Superior temporal gyrus (tissue), 1 donor: ENCODE measurements at regions not wholly inside any gene's neighbourhood (a gene's known extent, or its start where the extent isn't known, plus 50 kb on each side); places are given as distances from the start of the nearest gene placed in this dataset.
"Not testable (repeated sequence)": the region's sequence is repeated elsewhere in the genome, so short reads cannot be mapped to it uniquely, and the experiment has no call there.

Experiments used
- DNase-seq: peaks from one replicate; pipeline ENCODE4 v3.0.0-alpha.2; 2016; ENCODE audit errors: extremely low spot score

DNA sequence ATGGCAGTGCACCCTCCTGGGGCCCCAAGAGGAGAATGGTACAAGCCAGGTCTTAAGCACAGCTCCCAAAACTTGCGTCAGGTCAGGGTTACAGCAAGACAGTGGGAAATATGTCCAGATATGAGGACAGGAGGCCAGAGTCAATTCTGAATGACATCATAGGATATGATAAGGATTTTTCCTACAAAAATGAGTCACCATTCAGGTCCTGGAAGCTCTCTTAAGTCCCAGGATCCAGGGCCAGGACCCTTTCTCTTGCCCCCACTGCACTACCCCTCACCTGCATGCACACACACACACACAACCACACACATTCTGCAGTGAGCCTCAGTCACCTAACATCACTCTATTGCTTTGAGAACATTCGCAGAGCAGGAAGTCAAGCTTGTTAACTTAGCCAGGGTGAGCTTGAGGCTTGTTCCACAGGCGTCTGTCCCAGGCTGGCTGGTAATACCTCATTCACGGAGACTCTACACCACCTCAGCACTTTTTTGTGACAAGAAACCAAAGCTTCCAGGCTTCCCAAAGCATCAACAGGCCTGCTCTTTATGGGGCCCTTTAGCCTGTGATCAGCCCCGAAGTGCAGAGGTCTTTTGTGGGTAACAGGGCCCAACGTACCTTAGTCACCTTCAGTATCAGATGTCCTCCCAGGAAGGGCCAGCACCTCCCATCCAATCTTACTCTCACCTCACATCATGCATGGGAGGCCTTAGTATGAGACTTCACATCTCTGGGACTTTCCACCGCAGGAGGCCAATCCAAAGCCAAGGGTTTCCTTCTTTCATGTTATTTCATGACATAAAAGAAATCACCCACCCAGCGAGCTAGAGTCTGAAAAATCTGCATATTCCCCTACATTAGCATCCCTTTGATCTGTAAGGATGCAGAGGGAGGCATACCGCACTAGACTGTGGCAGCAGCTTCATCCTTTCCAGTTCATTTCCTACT, 74.0 kb upstream of the LIPC start:
- no peak for DNase-seq

DNA sequence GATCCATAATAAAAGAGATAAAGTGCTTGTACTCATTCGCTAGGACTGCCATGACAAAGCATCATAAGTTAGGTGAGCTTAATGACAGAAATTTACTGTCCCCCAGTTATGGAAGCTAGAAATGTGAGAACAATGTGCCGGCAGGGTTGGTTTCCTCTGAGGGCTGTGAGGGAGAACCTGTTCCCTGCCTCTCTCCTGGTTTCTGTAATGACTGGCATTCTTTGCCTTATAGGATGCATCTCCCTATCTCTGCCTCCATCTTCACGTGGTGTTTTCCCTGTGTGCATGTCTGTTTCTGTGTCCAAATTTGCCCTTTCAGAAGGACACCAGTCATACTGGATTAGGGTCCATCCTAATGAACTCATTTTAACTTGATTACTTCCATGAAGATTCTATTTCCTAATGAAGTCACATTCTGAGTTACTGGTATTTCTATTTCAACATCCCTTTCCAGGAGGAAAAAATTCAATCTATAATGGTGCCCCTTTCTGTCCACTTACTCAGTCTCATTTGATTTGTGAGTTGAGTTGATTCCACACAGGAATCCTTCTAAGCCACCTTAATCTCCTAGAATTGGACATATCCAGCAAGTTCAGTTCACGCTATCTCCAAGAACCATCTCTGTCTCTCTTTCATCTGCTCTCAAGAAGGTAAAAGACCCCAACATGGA, 71.2 kb upstream of the LIPC start:
- no peak for DNase-seq

DNA sequence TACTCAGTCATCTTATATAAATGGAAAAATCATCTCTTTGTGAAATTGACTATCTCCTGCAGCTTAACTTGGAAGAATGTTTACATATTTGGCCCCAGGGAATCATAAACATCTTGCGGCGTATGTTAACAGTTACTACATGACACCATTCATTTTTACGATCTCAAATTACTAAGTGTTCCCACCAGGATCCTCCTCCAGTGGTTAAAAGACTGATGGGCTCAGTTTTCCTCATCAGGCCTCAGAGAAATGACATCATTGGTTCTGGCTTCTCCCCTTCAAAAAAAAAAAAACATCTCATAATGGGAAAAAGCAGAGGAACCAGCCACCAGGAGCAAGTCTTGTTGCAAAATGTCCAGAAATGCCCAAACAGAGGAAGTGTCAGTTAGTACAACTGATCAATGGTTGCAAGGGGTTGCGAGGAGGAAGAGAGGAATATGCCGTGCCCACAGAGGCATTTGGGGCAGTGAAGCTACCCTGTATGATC, 70.5 kb upstream of the LIPC start:
- no peak for DNase-seq

DNA sequence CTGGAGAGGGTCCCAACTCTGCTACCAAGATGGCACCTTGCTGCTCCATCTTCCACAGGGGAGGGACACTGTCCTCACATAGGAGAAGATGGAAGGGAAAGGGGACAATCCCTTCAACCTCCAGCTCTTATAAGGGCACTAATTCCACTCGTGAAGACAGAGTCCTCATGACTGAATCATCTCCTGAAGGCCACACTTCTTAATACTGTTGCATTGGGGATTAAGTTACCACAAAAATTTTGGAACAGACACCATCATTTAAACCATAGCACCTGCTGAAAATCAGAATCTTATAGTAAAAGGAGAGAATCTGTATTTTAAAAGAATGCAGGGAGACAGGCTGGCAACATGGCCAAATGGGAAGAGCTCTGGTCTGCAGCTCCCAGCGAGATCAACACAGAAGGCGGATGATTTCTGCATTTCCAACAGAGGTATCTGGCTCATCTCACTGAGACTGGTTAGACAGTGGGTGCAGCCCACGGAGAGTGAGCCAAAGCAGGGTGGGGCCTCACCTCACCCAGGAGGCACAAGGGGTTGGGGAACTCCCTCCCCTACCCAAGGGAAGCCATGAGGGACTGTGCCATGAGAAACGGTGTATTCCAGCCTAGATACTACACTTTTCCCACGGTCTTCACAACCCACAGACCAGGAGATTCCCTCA, 69.4 kb upstream of the LIPC start:
- no peak for DNase-seq

DNA sequence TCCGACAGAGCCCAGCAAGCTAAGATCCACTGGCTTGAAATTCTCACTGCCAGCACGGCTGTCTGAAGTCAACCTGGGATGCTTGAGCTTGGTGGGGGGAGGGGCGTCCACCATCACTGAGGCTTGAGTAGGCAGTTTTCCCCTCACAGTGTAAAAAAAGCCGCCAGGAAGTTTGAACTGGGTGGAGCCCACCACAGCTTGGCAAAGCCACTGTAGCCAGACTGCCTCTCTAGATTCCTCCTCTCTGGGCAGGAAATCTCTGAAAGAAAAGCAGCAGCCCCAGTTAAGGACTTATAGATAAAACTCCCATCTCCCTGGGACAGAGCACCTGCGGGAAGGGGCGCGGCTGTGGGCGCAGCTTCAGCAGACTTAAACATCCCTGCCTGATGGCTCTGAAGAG, 68.7 kb upstream of the LIPC start:
- not testable (repeated sequence) for DNase-seq

DNA sequence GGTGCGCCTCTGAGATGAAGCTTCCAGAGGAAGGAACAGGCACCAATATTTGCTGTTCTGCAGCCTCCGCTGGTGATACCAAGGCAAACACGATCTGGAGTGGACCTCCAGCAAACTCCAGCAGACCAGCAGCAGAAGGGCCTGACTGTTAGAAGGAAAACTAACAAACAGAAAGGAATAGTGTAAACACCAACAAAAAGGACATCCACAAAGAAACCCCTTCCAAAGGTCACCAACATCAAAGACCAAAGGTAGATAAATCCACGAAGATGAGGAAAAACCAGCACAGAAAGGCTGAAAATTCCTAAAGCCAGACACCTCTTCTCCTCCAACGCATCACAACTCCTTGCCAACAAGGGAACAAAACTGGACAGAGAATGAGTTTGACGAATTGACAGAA, 68.1 kb upstream of the LIPC start:
- not testable (repeated sequence) for DNase-seq

DNA sequence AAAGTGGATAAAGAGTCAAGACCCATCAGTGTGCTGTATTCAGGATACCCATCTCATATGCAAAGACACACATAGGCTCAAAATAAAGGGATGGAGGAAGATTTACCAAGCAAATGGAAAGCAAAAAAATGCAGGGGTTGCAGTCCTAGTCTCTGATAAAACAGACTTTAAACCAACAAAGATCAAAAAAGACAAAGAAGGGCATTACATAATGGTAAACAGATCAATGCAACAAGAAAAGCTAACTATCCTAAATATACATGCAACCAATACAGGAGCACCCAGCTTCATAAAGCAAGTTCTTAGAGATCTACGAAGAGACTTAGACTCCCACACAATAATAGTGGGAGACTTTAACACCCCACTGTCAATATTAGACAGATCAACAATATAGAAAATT, 66.7 kb upstream of the LIPC start:
- DNase-seq: not testable (repeated sequence)

DNA sequence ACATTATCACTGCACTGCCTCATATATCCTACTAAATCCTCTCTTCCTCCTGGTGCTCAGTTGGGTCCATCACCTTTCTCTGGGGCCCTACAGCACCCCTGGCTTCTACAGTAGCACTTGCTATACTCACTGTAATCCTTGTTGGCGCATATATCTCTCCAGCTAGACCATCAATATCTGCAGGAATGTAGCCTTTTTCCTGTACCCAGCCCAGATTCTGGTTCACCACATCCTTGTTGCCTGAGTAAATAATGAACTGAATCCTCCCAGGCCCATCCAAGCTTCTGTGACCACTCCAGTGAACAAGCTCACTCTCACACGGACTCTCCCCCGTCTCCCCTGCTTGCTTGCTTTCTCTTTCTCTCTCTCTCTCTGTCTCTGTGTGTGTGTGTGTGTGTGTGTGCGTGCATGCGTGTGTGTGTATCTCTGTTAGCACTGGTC, 62.5 kb upstream of the LIPC start:
- no peak for DNase-seq

DNA sequence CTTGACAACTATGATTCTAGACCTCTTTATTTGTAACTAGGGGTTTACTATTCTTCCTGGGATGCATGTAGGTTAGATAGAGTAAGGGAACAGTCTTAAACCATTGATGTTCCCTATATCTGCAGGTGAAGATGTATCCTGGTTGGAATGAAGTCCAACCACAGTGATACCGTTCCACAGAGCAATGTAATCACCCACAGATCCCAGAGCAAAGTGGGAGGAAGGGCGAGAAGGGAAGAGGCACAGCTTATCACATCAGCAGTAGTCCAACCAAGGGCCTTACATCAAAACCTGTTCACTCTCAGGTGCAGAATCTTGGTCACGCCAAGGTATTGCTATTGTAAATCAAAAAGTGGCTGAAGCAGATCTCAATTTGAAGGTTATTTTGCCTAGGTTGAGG, 61.8 kb upstream of the LIPC start:
- DNase-seq: no peak

DNA sequence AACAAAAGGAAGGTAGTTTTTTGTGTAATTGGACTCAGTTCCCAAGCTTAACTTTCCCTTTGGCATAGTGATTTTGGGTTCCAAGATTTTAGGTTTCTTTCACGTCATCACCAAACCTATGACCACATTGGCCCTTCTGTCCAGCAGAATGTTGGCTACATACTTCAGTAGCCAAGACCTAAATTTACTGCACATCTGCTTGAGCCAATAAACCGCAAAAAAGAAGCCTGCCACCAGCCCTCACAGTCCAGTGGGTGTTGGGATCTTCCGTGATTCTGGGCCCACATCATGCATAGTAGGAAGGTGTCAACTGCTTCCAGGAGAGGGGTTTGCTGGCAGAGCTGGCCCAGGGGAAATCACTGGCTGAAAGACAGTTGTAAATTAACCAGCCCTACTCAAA, 57.6 kb upstream of the LIPC start:
- no peak for DNase-seq

DNA sequence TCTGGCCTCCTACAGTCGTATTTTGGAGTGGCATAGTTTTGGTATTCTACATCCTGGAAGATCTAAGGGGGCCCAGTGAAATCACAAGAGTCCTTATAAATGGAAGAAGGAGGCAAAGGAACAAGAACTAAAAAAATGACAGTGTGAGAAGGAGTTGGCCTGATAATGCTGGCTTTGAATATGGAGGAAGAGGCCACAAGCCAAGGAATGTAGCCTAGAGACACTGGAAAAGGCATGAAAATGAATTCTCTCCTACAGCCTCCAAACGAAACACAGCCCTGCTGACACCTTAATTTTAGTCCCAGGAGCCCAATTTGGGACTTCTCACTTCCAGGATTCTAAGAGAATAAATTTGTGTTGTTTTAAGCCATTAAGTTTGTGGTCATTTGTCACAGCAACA, 54.6 kb upstream of the LIPC start:
- no peak for DNase-seq

DNA sequence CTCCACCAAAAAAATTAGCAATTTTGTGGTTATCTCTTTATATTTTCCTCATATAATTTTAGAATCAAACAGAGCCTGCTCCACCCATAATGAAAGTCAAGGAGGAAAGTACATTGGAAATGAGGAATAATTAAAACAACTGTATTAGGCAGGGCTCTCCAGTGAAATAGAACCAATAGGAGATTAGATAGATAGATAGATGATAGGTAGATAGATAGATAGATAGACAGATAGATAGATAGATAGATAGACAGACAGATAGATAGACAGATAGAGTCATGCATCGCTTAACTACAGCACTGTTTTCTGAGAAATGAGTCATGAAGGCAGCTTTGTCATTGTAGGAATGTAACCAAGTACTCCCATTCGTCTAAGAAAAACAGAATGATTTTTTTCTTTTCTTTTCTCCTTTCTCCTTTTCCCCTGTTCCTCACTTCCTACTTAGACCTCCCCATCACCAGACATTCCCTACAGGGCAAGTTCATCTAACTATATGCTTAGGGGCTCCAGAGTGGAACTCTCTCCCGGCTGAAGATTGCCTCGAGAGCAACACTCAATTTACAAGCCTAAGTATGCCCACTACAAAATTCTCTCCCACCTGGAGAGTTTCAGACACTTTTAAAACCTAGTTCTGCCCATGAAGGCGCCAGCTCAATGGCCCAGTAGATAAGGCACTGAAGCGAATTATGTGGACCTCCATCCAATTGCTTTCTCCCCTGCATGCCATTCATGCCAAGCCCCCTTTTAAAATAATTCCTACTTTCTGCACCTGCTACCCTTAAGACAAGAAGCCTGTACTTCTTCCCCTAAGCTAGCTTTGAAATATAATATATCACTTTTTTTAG, 53.3 kb upstream of the LIPC start:
- no peak for DNase-seq

DNA sequence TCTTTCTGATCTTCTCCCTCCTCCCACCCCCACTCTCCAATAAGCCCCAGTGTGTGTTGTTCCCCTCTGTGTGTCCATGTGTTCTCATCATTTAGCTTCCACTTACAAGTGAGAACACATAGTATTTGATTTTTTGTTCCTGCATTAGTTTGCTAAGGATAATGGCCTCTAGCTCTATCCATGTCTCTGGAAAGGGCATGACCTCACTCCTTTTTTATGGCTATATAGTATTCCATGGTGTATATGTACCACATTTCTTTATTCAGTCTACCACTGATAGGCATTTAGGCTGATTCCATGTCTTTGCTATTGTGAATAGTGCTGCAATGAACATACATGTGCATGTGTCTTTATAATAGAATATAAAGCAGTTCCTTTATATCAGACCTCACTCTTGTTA, 52.3 kb upstream of the LIPC start:
- DNase-seq: not testable (repeated sequence)

DNA sequence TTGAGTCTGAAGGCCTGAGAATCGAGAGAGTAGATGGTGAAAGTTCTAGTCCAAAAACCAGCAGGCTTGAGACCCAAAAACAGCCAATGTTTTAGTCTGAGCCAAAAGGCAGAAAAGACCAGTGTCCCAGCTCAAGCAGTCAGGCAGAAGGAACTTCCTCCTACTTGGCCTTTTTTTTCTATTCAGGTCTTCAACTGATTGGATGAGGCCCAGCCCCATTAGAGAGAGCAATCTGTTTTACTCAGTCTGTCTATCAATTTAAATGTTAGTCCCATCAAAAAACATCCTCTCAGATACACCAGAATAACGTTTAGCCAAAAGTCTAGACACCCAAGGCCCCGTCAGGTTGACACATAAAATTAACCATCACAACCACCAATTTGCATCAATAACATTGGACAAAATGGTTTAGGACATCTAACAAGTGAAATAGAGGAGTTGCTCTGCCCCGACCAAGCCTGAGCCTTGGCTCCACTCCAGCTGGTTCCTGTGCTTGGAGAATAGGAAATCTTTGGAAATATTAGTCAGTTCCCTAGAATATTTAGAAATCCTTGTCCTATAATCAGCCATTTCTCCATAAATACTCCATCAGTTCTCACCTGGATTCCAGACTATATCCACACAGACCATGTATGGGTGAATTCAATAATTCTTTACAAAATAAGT, 51.4 kb upstream of the LIPC start:
- DNase-seq: no peak

DNA sequence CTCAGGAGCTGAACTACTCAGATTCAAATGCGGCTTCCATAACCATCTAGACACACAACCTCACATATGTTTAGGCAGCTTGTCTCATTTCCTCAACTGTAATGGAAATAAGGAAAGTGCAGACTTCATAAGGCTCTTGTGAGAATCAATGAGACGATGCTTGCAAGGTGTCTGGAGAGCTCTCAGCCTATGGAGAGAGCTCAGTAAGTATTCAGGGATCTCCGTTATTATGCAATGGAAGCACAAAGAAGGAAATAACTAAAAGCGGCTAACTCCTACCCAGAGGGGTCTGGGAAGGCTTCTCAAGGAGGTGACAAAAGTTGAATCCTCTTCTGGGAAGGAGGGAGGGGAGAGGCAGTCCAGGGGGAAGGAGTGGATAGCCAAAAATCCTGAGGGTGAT, 50.1 kb upstream of the LIPC start:
- DNase-seq: no peak
